HCT116 (cell line): ENCODE measurements at regions not wholly inside any gene's neighbourhood (a gene's known extent, or its start where the extent isn't known, plus 50 kb on each side); places are given as distances from the start of the nearest gene placed in this dataset.

Source experiments
- ATAC-seq: fragments of 200-7000 bp; cut with Tn5 transposase; 2 replicates; pipeline ENCODE4 v1.9.1; 2020; ENCODE audit warnings: mild to moderate bottlenecking, moderate library complexity
- BruUV-seq: library from RNA; stranded (reverse); fragments of 400-500 nt; replicated peaks from 2 replicates; lab custom pipeline; 2021; lab: Mats Ljungman, UMichigan
- CTCF ChIA-PET: fragments of 300-600 bp; sonication (Branson Sonifier 250); formaldehyde crosslinking; loops from one replicate; lab custom pipeline; 2021; ENCODE audit warnings: antibody characterized with exemption; lab: Charles Lee
- POLR2A ChIA-PET: fragments of 300-600, 350-600 bp; sonication (Branson Sonifier 250); formaldehyde crosslinking; loops from one replicate; lab custom pipeline; 2021; ENCODE audit warnings: antibody characterized with exemption; lab: Charles Lee
- RAD21 ChIA-PET, 2 experiments: fragments of 300-600 bp; sonication (Branson Sonifier 250); formaldehyde crosslinking; loops; one replicate each; lab custom pipeline; 2023; ENCODE audit warnings: low total read pairs in 2 of 2; ENCODE audit not compliant: uncharacterized antibody in 2 of 2, unreplicated experiment in 2 of 2, low non-redundant PET in 1 of 2; lab: Charles Lee
- DNase-seq: peaks from one replicate; pipeline ENCODE4 v3.0.0-alpha.2; 2010; ENCODE audit warnings: low read depth, low spot score
- H2AFZ ChIP-seq: fragments of 200-600 bp; shearing (Covaris generic), sonication (generic); 2 replicates; pipeline ENCODE4 v1.6.1; 2017; ENCODE audit warnings: low read depth, mixed run types, mixed read lengths, antibody characterized with exemption, low read length; ENCODE audit not compliant: poor library complexity, severe bottlenecking
- H3K27ac ChIP-seq: 2 replicates; pipeline ENCODE4 v1.5.1; 2012; ENCODE audit warnings: low read depth, low read length
- H3K27me3 ChIP-seq: fragments of 200-600 bp; sonication (generic); 2 replicates; pipeline ENCODE4 v1.6.1; 2016; ENCODE audit warnings: mixed run types, low read length, mixed read lengths; ENCODE audit not compliant: insufficient read depth
- H3K36me3 ChIP-seq, 2 experiments: fragments of 200-500 bp in 1 of 2; fragments of 200-600 bp in 1 of 2; sonication (Bioruptor generic) in 1 of 2; sonication (generic) in 1 of 2; 2 replicates each; pipeline versions ENCODE4 v1.5.1 to v1.6.1; 2014 to 2016; ENCODE audit warnings: low read length in 2 of 2, inconsistent platforms in 1 of 2, mixed read lengths in 1 of 2, mixed run types in 1 of 2; ENCODE audit not compliant: insufficient read depth in 2 of 2, control insufficient read depth in 1 of 2
- H3K4me1 ChIP-seq, 2 experiments: fragments of 200-600 bp in 1 of 2; sonication (generic) in 1 of 2; 2 replicates each; pipeline versions ENCODE4 v1.5.1 to v1.6.1; 2012 to 2017; ENCODE audit warnings: low read length in 2 of 2, inconsistent platforms in 1 of 2, mild to moderate bottlenecking in 1 of 2, mixed read lengths in 1 of 2, mixed run types in 1 of 2, moderate library complexity in 1 of 2; ENCODE audit not compliant: insufficient read depth in 2 of 2, control insufficient read depth in 1 of 2
- H3K4me2 ChIP-seq: fragments of 200-600 bp; sonication (generic); 2 replicates; pipeline ENCODE4 v1.6.1; 2017; ENCODE audit warnings: mixed run types, low read length, mixed read lengths
- H3K4me3 ChIP-seq, 2 experiments: fragments of 200-600 bp in 1 of 2; sonication (generic) in 1 of 2; replicated peaks in 1 of 2; 2 replicates each; pipeline ENCODE4 v1.5.1; 2011 to 2016; ENCODE audit warnings: low read length in 2 of 2, control low read depth in 1 of 2, low read depth in 1 of 2, mild to moderate bottlenecking in 1 of 2, mixed read lengths in 1 of 2, mixed run types in 1 of 2
- H3K79me2 ChIP-seq: fragments of 200-600 bp; sonication (generic); 2 replicates; pipeline ENCODE4 v1.6.1; 2017; ENCODE audit warnings: mild to moderate bottlenecking, mixed run types, low read length, moderate library complexity, mixed read lengths; ENCODE audit not compliant: insufficient read depth
- H3K9ac ChIP-seq: fragments of 200-600 bp; sonication (generic); 2 replicates; pipeline ENCODE4 v1.6.1; 2016; ENCODE audit warnings: low read length, mixed read lengths
- H3K9me2 ChIP-seq: fragments of 200-600 bp; sonication (generic), shearing (Covaris generic); 2 replicates; pipeline ENCODE4 v1.6.1; 2017; ENCODE audit warnings: mixed run types, mild to moderate bottlenecking, moderate library complexity; ENCODE audit not compliant: insufficient read depth
- H3K9me3 ChIP-seq, 2 experiments: fragments of 200-500 bp in 1 of 2; fragments of 200-600 bp in 1 of 2; sonication (Bioruptor generic) in 1 of 2; sonication (generic) in 1 of 2; 2 replicates each; pipeline ENCODE4 v1.6.1; 2014 to 2017; ENCODE audit warnings: low read length in 2 of 2, mixed read lengths in 2 of 2, inconsistent platforms in 1 of 2, low read depth in 1 of 2, mild to moderate bottlenecking in 1 of 2, mixed run types in 1 of 2, moderate library complexity in 1 of 2; ENCODE audit not compliant: control insufficient read depth in 1 of 2, insufficient read depth in 1 of 2
- H4K20me1 ChIP-seq: fragments of 200-600 bp; sonication (generic), shearing (Covaris generic); 2 replicates; pipeline ENCODE4 v1.6.1; 2017; ENCODE audit warnings: mixed run types, mild to moderate bottlenecking, moderate library complexity; ENCODE audit not compliant: insufficient read depth
- FOSL1 ChIP-seq: IDR thresholded peaks from 2 replicates; pipeline ENCODE4 v1.6.1; 2012; ENCODE audit warnings: low read depth
- POLR2AphosphoS5 ChIP-seq: IDR thresholded peaks from 2 replicates; pipeline ENCODE4 v1.6.1; 2011; ENCODE audit warnings: mild to moderate bottlenecking, low read depth, low read length, moderate library complexity
- intact Hi-C: fragments of 100-400 bp; cut with micrococcal nuclease; formaldehyde crosslinking; loops from 2 replicates; pipeline ENCODE4 v1.10.0; 2022
- TF ChIP-seq, protein P1 (sequence below): IDR thresholded peaks from 2 replicates; pipeline ENCODE4 v1.6.1; 2012

DNA sequence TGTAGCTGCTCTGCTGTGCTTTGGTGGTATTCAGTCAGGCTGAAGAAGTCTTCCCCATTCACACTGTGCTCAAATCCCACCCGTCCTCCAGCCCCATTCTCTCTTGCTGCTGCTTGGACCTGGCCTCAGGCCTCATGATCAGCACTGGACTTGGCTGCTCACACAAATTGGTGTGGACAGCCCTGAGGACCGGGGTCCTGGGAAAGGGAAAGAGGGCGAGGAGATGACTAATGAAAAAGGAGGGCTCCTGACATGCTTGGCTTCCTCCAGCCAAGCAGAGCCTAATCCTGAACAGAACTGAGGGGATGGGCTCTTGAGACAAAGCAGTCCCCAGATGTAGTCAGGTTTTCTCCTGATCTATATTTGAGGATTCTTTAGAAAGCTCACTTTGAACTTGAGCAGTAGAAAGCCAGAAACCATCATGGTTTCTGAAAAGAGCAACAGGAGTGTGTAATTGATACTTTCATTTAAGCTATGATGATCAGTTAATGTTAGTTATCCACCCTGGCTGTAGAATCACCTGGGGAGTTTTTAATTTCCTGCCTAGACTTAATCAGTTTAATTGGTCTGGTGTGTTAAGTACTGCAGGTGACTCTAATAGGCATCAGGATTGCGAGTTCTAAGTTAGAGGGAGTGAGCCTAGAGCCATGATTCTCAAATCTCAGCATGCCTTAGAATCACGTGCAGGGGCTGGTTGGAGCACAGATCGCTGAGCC is 79.4 kb upstream of the THBS1 start:
- ATAC-seq (no peak), DNase-seq (no peak)
- intact Hi-C loops, result no loop called here
- ChIA-PET RAD21 (no interaction called here), POLR2A (no interaction called here), CTCF (no interaction called here)
- Histone ChIP-seq H3K27ac (no peak overlapping the region), H2AFZ (no peak overlapping the region), H4K20me1 (no peaks in the 10 kb centered on the region), H3K4me2 (no peak overlapping the region), H3K9me2 (no peaks in the 10 kb centered on the region), H3K9ac (no peak overlapping the region), H3K9me3 (no peaks in the 10 kb centered on the region), H3K36me3 (no peaks in the 10 kb centered on the region), H3K4me1 (no peaks in the 10 kb centered on the region), H3K4me3 (no peak overlapping the region), H3K27me3 (0 out of 2 replicates have a peak, but pooled peaks cover 3% of the 10 kb centered on the region), H3K79me2 (no peaks in the 10 kb centered on the region)
- BruUV-seq, result no TSS peak
- TF ChIP-seq, protein P1, sequence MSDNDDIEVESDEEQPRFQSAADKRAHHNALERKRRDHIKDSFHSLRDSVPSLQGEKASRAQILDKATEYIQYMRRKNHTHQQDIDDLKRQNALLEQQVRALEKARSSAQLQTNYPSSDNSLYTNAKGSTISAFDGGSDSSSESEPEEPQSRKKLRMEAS, result no peak
- TF ChIP-seq FOSL1, result no peak

DNA sequence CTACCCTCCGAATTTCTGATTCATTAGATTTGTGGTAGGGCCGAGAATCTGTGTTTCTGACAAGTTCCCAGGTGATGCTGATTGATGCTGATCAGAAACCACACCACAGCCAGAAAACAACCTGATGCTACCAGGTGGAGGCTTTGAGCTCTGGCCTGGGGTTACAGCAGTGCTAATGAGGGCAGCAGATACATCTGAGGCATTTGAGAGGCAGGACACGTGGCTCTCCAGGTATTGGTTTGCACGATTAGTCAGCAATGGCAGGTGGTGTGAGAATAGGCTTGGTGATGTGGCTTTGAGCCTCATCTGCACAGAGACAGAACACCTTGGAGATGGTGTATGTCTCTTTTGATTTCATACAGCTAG is 78.8 kb upstream of the THBS1 start:
- no peaks in the 10 kb centered on the region for H3K36me3 ChIP-seq
- ATAC-seq (no peak), DNase-seq (no peak)
- no peak overlapping the region for H2AFZ ChIP-seq
- no peak overlapping the region for H3K4me3 ChIP-seq
- 0 out of 2 replicates have a peak, but pooled peaks cover 3% of the 10 kb centered on the region for H3K27me3 ChIP-seq
- no peaks in the 10 kb centered on the region for H3K4me1 ChIP-seq
- no TSS peak for BruUV-seq
- H3K9me2 ChIP-seq, result no peaks in the 10 kb centered on the region
- intact Hi-C loops, result no loop called here
- ChIA-PET RAD21 (no interaction called here), CTCF (no interaction called here), POLR2A (no interaction called here)
- no peak overlapping the region for H3K27ac ChIP-seq
- no peaks in the 10 kb centered on the region for H3K9me3 ChIP-seq
- TF ChIP-seq POLR2AphosphoS5, result no peak
- no peak overlapping the region for H3K4me2 ChIP-seq
- H3K9ac ChIP-seq, result no peak overlapping the region
- no peaks in the 10 kb centered on the region for H4K20me1 ChIP-seq
- H3K79me2 ChIP-seq, result no peaks in the 10 kb centered on the region
